ENCODE measurements at regions not wholly inside any gene's neighbourhood (a gene's known extent, or its start where the extent isn't known, plus 50 kb on each side); places are given as distances from the start of the nearest gene placed in this dataset.

DNA sequence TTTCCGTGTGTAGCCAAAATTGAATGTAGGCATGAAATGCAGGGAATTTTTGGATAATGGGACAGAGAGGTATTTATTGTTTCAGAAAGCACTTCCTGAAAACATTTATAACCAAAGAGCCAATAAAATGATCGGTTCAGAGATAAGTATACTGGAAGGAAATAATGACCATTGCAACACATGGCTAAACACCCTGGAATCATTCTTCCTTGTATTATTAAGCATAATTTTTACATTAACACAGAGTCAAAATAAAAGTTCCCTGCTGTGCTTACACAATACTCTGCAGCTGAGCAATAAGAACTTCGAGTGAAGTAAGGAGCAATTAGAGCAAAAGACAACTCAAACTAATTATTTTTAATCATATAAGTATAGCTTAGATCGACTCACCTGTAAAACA, 648.3 kb downstream of the TNS3 start:
- no peaks in the 10 kb centered on the region for H3K36me3 ChIP-seq (ENCODE audit: control insufficient read depth in 2 of 4, insufficient read depth in 4 of 4, low read length in 3 of 4)
- WGBS, 2 experiments (ENCODE audit: extremely low coverage in 1 of 2, insufficient coverage in 1 of 2, insufficient read length in 1 of 2, insufficient replicate concordance in 2 of 2, low coverage in 1 of 2, low lambda C conversion rate in 2 of 2, missing lambda C conversion rate in 1 of 2) = 91% methylated on average over 4 of the region's 4 CpGs; no CpG with 5 or more reads in 1 of the 2 experiments

More for the DNA sequence above, 648.3 kb downstream of the TNS3 start:
- no peaks in the 10 kb centered on the region for H4K20me1 ChIP-seq (replicated peaks in 1 of 2; ENCODE audit: control insufficient read depth in 1 of 2, insufficient read depth in 2 of 2, low read length in 2 of 2)
- no peak overlapping the region for H3K56ac ChIP-seq (replicated peaks; ENCODE audit: insufficient read length, low read depth, low read length)
- no peak overlapping the region for H4K5ac ChIP-seq (ENCODE audit: insufficient read length, low read depth, low read length)
- no peak overlapping the region for H2BK15ac ChIP-seq (ENCODE audit: low read length)
- no peak overlapping the region for H3K27ac ChIP-seq (ENCODE audit: low read depth, low read length)
- no peak for TF ChIP-seq POLR2A (IDR thresholded peaks at IDR 0.05; ENCODE audit: control extremely low read depth in 1 of 2, low read depth in 2 of 2, low read length in 2 of 2)
- no peak for TF ChIP-seq CEBPB (IDR thresholded peaks at IDR 0.05; ENCODE audit: low read depth, low read length)
- TF ChIP-seq, protein P1, sequence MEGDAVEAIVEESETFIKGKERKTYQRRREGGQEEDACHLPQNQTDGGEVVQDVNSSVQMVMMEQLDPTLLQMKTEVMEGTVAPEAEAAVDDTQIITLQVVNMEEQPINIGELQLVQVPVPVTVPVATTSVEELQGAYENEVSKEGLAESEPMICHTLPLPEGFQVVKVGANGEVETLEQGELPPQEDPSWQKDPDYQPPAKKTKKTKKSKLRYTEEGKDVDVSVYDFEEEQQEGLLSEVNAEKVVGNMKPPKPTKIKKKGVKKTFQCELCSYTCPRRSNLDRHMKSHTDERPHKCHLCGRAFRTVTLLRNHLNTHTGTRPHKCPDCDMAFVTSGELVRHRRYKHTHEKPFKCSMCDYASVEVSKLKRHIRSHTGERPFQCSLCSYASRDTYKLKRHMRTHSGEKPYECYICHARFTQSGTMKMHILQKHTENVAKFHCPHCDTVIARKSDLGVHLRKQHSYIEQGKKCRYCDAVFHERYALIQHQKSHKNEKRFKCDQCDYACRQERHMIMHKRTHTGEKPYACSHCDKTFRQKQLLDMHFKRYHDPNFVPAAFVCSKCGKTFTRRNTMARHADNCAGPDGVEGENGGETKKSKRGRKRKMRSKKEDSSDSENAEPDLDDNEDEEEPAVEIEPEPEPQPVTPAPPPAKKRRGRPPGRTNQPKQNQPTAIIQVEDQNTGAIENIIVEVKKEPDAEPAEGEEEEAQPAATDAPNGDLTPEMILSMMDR (IDR thresholded peaks at IDR 0.05; ENCODE audit: control extremely low read depth in 1 of 3, insufficient read depth in 1 of 3, low read depth in 1 of 3, low read length in 3 of 3) = no peak
- TF ChIP-seq TAF1 (IDR thresholded peaks at IDR 0.05; ENCODE audit: low read depth, low read length) = no peak
- TF ChIP-seq RFX5 (IDR thresholded peaks at IDR 0.05; ENCODE audit: borderline replicate concordance, low read depth, low read length) = no peak
- no peak for TF ChIP-seq YY1 (IDR thresholded peaks at IDR 0.05; ENCODE audit: low read depth, low read length)
- TF ChIP-seq CTBP2 (IDR thresholded peaks at IDR 0.05; ENCODE audit: borderline replicate concordance, insufficient read depth, insufficient read length, low read length) = no peak
- TF ChIP-seq NRF1 (IDR thresholded peaks at IDR 0.05; ENCODE audit: low read depth, low read length) = no peak
- TF ChIP-seq GABPA (IDR thresholded peaks at IDR 0.05; ENCODE audit: borderline replicate concordance, insufficient read depth, low read length) = no peak
- no peak for TF ChIP-seq NANOG (IDR thresholded peaks at IDR 0.05; ENCODE audit: insufficient read depth, low read depth, low read length, poor library complexity, severe bottlenecking)
- no peak for TF ChIP-seq SIX5 (IDR thresholded peaks at IDR 0.05; ENCODE audit: low read depth, low read length)
- TF ChIP-seq ASH2L (IDR thresholded peaks at IDR 0.05; ENCODE audit: low read length) = no peak
- TF ChIP-seq CHD1 (IDR thresholded peaks at IDR 0.05; ENCODE audit: low read depth, low read length) = no peak
- no peak overlapping the region for H2BK5ac ChIP-seq (ENCODE audit: low read depth, low read length)
- no peak for DNase-seq (ENCODE audit: low read depth in 1 of 2, low spot score in 2 of 2)
- no peak overlapping the region for H3K4me3 ChIP-seq (ENCODE audit: extremely low read depth in 1 of 4, insufficient read depth in 2 of 4, low read depth in 3 of 4, low read length in 4 of 4)
- FAIRE-seq = no peak
- H3K9me3 ChIP-seq (ENCODE audit: insufficient read depth in 2 of 2, low read depth in 1 of 2, low read length in 1 of 2) = no peaks in the 10 kb centered on the region
- H3K79me2 ChIP-seq (ENCODE audit: control insufficient read depth in 1 of 2, insufficient read depth in 2 of 2, low read length in 2 of 2) = no peaks in the 10 kb centered on the region
- H2BK120ac ChIP-seq (replicated peaks; ENCODE audit: low read depth, low read length) = no peak overlapping the region
- peaks cover 0 to 1% (median 0%) of the 10 kb centered on the region in 4 experiments; a peak in 1 of 7 replicates for H3K27me3 ChIP-seq (replicated peaks in 1 of 4; ENCODE audit: control insufficient read depth in 3 of 4, extremely low read depth in 1 of 4, insufficient read depth in 3 of 4, low read length in 3 of 4)
- H3K4ac ChIP-seq (replicated peaks; ENCODE audit: insufficient read length, low read depth, low read length) = no peak overlapping the region
- POLR2A ChIA-PET (ENCODE audit: partially characterized antibody) = no interaction called here
- H3K4me1 ChIP-seq (replicated peaks in 1 of 4; ENCODE audit: control insufficient read depth in 3 of 4, insufficient read depth in 4 of 4, low read length in 3 of 4) = no peaks in the 10 kb centered on the region
- no peak overlapping the region for H3K9ac ChIP-seq (replicated peaks in 1 of 4; ENCODE audit: extremely low read depth in 1 of 4, low read depth in 3 of 4, low read length in 3 of 4)
- H3K23ac ChIP-seq (ENCODE audit: insufficient read length) = no peak overlapping the region
- no peak overlapping the region for H4K91ac ChIP-seq (replicated peaks; ENCODE audit: insufficient read length, low read length)
- H2BK20ac ChIP-seq (ENCODE audit: low read length) = no peak overlapping the region
- no peak overlapping the region for H3K14ac ChIP-seq (ENCODE audit: insufficient read length)
- H3K79me1 ChIP-seq (ENCODE audit: low read depth, low read length) = no peaks in the 10 kb centered on the region
- H4K8ac ChIP-seq (ENCODE audit: extremely low read depth, insufficient read depth, low read length) = no peak overlapping the region
- no peak overlapping the region for H3K4me2 ChIP-seq (ENCODE audit: insufficient read depth in 1 of 2, low read depth in 2 of 2, low read length in 2 of 2)
- CTCF ChIA-PET (ENCODE audit: partially characterized antibody) = interaction anchor here (0.6 to 1.4 kb wide), 3 partner anchors 15 to 1062 kb away, joined by 3 read pairs; no protein-coding TSS in a partner anchor
- H3K18ac ChIP-seq (ENCODE audit: extremely low read depth, low read length) = no peak overlapping the region
- H2BK12ac ChIP-seq (ENCODE audit: low read depth, low read length) = no peak overlapping the region
- H2AFZ ChIP-seq (ENCODE audit: low read length) = no peak overlapping the region
- no peaks in the 10 kb centered on the region for H3K23me2 ChIP-seq (ENCODE audit: low read depth, low read length)
- no peak overlapping the region for H2AK5ac ChIP-seq (ENCODE audit: low read depth, low read length)

Measured in H1 (cell line).